ENCODE measurements at regions not wholly inside any gene's neighbourhood (a gene's known extent, or its start where the extent isn't known, plus 50 kb on each side); places are given as distances from the start of the nearest gene placed in this dataset.

DNA sequence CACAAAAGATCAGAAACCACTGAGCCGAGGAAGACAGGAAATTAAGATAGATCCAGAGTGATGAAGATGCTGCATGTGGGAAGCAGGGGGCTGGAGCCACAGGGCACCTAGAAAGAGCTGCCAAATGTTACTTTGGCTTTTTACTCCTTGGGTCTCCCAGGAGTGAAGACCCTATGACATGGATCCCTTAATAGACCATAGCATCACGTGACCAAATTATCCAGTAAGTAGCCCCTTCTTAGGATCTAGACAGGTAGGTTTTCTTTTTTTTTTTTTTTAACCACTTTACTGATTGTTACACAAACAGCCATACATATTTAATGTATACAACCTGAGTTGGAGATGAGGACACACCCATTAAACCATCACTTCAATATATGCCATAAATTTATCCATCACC lies 183.9 kb upstream of the SOX21 start:
- Histone ChIP-seq H3K4me3 (ENCODE audit: low read depth in 1 of 2, low read length in 2 of 2) (no peak overlapping the region), H3K27me3 (ENCODE audit: insufficient read depth, low read length, poor library complexity) (no peaks in the 10 kb centered on the region), H3K4me1 (ENCODE audit: insufficient read depth, low read length) (no peaks in the 10 kb centered on the region), H3K27ac (ENCODE audit: low read length) (no peak overlapping the region), H3K9me3 (ENCODE audit: insufficient read depth, low read length, severe bottlenecking) (no peaks in the 10 kb centered on the region), H4K20me1 (ENCODE audit: insufficient read depth, low read length) (no peaks in the 10 kb centered on the region), H2AFZ (ENCODE audit: low read depth, low read length) (no peak overlapping the region), H3K9ac (ENCODE audit: low read depth, low read length) (no peak overlapping the region), H3K4me2 (ENCODE audit: insufficient read depth, low read length) (no peak overlapping the region), H3K79me2 (ENCODE audit: insufficient read depth, low read length) (no peaks in the 10 kb centered on the region), H3K36me3 (ENCODE audit: insufficient read depth, low read length) (no peaks in the 10 kb centered on the region)
- no peak for DNase-seq
- no peak for TF ChIP-seq EZH2 (IDR thresholded peaks at IDR 0.05; ENCODE audit: borderline replicate concordance, low read depth, low read length, severe bottlenecking)
- TF ChIP-seq, protein P1, sequence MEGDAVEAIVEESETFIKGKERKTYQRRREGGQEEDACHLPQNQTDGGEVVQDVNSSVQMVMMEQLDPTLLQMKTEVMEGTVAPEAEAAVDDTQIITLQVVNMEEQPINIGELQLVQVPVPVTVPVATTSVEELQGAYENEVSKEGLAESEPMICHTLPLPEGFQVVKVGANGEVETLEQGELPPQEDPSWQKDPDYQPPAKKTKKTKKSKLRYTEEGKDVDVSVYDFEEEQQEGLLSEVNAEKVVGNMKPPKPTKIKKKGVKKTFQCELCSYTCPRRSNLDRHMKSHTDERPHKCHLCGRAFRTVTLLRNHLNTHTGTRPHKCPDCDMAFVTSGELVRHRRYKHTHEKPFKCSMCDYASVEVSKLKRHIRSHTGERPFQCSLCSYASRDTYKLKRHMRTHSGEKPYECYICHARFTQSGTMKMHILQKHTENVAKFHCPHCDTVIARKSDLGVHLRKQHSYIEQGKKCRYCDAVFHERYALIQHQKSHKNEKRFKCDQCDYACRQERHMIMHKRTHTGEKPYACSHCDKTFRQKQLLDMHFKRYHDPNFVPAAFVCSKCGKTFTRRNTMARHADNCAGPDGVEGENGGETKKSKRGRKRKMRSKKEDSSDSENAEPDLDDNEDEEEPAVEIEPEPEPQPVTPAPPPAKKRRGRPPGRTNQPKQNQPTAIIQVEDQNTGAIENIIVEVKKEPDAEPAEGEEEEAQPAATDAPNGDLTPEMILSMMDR (IDR thresholded peaks at IDR 0.05; ENCODE audit: borderline replicate concordance, extremely low read depth, low read length, poor library complexity, severe bottlenecking), result no peak
- ATAC-seq (ENCODE audit: insufficient read depth, low read depth), result no peak

DNA sequence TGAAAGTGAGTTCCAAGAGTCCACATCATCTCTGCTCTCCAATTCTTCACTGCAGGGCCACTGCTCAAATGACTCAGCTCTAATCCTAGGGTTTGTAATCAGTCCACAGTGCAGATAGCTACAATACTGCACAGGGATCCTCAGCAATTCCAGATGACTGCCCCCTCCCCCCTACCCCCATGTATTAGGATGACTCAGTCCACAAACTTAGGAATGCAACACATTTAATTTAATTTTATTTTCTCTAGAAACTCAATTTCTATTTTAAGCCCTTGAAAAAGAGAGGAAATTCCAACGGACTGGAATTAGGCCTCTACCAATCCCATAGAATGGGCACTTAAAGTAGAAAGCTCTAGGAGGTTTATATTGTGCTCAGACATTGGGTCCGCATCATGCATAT lies 173.8 kb upstream of the SOX21 start:
- no peaks in the 10 kb centered on the region for H3K79me2 ChIP-seq (ENCODE audit: insufficient read depth, low read length)
- no peak overlapping the region for H3K4me2 ChIP-seq (ENCODE audit: insufficient read depth, low read length)
- H3K4me1 ChIP-seq (ENCODE audit: insufficient read depth, low read length), result no peaks in the 10 kb centered on the region
- no peak overlapping the region for H2AFZ ChIP-seq (ENCODE audit: low read depth, low read length)
- ATAC-seq (ENCODE audit: insufficient read depth, low read depth) (no peak), DNase-seq (no peak)
- no peak overlapping the region for H3K4me3 ChIP-seq (ENCODE audit: low read depth in 1 of 2, low read length in 2 of 2)
- H3K27me3 ChIP-seq (ENCODE audit: insufficient read depth, low read length, poor library complexity), result no peaks in the 10 kb centered on the region
- TF ChIP-seq, protein P1 (IDR thresholded peaks at IDR 0.05; ENCODE audit: borderline replicate concordance, extremely low read depth, low read length, poor library complexity, severe bottlenecking), result no peak
- no peak for TF ChIP-seq EZH2 (IDR thresholded peaks at IDR 0.05; ENCODE audit: borderline replicate concordance, low read depth, low read length, severe bottlenecking)
- no peak overlapping the region for H3K27ac ChIP-seq (ENCODE audit: low read length)
- no peaks in the 10 kb centered on the region for H3K9me3 ChIP-seq (ENCODE audit: insufficient read depth, low read length, severe bottlenecking)
- no peak overlapping the region for H3K9ac ChIP-seq (ENCODE audit: low read depth, low read length)
- no peaks in the 10 kb centered on the region for H4K20me1 ChIP-seq (ENCODE audit: insufficient read depth, low read length)
- no peaks in the 10 kb centered on the region for H3K36me3 ChIP-seq (ENCODE audit: insufficient read depth, low read length)

DNA sequence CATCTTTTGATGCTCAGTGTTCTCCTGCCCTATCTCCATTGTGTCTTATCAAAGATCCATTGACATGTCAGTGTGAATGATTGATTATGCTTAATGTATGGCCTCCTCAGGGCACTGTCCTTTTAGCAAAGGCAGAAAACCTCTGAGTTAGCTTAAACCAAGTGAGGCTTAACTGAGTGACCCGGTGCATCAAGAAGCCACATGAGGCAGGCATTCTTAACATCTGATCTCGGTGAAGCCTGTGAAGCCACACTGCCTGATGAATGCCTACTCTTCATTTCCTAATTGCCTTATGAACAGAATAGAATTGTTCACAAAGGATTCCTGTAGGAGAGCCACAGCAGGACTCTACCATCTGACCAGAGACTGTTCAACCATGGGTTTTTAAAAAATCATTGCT lies 168.1 kb upstream of the SOX21 start:
- Histone ChIP-seq H3K79me2 (ENCODE audit: insufficient read depth, low read length) (no peaks in the 10 kb centered on the region), H3K27me3 (ENCODE audit: insufficient read depth, low read length, poor library complexity) (no peaks in the 10 kb centered on the region), H3K36me3 (ENCODE audit: insufficient read depth, low read length) (no peaks in the 10 kb centered on the region), H3K9ac (ENCODE audit: low read depth, low read length) (no peak overlapping the region), H3K9me3 (ENCODE audit: insufficient read depth, low read length, severe bottlenecking) (no peaks in the 10 kb centered on the region), H3K4me2 (ENCODE audit: insufficient read depth, low read length) (no peak overlapping the region), H3K4me1 (ENCODE audit: insufficient read depth, low read length) (no peaks in the 10 kb centered on the region), H2AFZ (ENCODE audit: low read depth, low read length) (no peak overlapping the region), H3K27ac (ENCODE audit: low read length) (no peak overlapping the region), H4K20me1 (ENCODE audit: insufficient read depth, low read length) (no peaks in the 10 kb centered on the region), H3K4me3 (ENCODE audit: low read depth in 1 of 2, low read length in 2 of 2) (no peak overlapping the region)
- no peak for ATAC-seq (ENCODE audit: insufficient read depth, low read depth)
- no peak for DNase-seq
- no peak for TF ChIP-seq EZH2 (IDR thresholded peaks at IDR 0.05; ENCODE audit: borderline replicate concordance, low read depth, low read length, severe bottlenecking)
- TF ChIP-seq, protein P1 (IDR thresholded peaks at IDR 0.05; ENCODE audit: borderline replicate concordance, extremely low read depth, low read length, poor library complexity, severe bottlenecking), result no peak

DNA sequence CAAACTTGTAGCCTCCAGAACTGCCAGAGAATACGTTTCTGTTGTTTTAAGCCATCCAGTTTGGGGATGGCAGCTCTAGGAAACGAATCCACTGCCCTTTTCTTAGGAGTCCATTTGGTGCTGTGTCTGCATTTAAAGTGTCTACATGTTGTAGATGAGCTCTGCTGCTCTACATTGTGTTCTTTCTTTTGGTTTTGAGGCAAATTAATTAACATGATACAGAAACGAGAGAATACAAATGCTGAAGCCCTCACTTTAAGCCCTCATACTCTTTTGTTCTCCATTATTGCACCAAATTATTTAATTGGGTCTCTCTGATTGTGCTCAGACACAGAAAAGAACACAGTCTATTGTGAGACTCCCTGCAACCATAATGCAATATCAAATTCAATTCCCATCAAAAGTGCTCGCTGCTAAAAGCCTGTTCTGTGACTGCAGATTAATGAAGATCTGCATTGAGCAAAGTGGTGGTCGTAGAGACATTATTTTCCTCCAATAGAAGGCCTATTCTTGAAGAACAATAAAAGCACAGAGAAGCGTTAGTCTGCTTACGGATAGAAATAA lies 166.3 kb upstream of the SOX21 start:
- Histone ChIP-seq H3K9me3 (ENCODE audit: insufficient read depth, low read length, severe bottlenecking) (no peaks in the 10 kb centered on the region), H3K4me3 (ENCODE audit: low read depth in 1 of 2, low read length in 2 of 2) (no peak overlapping the region), H3K9ac (ENCODE audit: low read depth, low read length) (no peak overlapping the region), H3K4me2 (ENCODE audit: insufficient read depth, low read length) (no peak overlapping the region), H3K79me2 (ENCODE audit: insufficient read depth, low read length) (no peaks in the 10 kb centered on the region), H4K20me1 (ENCODE audit: insufficient read depth, low read length) (no peaks in the 10 kb centered on the region), H3K27me3 (ENCODE audit: insufficient read depth, low read length, poor library complexity) (no peaks in the 10 kb centered on the region), H3K4me1 (ENCODE audit: insufficient read depth, low read length) (no peaks in the 10 kb centered on the region), H3K27ac (ENCODE audit: low read length) (no peak overlapping the region), H2AFZ (ENCODE audit: low read depth, low read length) (no peak overlapping the region), H3K36me3 (ENCODE audit: insufficient read depth, low read length) (no peaks in the 10 kb centered on the region)
- TF ChIP-seq, protein P1 (IDR thresholded peaks at IDR 0.05; ENCODE audit: borderline replicate concordance, extremely low read depth, low read length, poor library complexity, severe bottlenecking), result no peak
- no peak for TF ChIP-seq EZH2 (IDR thresholded peaks at IDR 0.05; ENCODE audit: borderline replicate concordance, low read depth, low read length, severe bottlenecking)
- DNase-seq (no peak), ATAC-seq (ENCODE audit: insufficient read depth, low read depth) (no peak)

All from DND-41 (cell line).